Left ventricle myocardium superior (tissue), 1 donor: ENCODE measurements at regions not wholly inside any gene's neighbourhood (a gene's known extent, or its start where the extent isn't known, plus 50 kb on each side); places are given as distances from the start of the nearest gene placed in this dataset.
"Not testable (repeated sequence)": the region's sequence is repeated elsewhere in the genome, so short reads cannot be mapped to it uniquely, and the experiment has no call there.

Source experiments
- ATAC-seq: fragments of 200-7000 bp; cut with Tn5 transposase; one replicate; pipeline ENCODE4 v1.9.1; 2020; ENCODE audit warnings: mild to moderate bottlenecking, moderate library complexity
- DNase-seq: peaks from one replicate; pipeline ENCODE4 v3.0.0-alpha.2; 2020
- intact Hi-C: fragments of 100-400 bp; cut with micrococcal nuclease; formaldehyde crosslinking; loops from one replicate; pipeline ENCODE4 v1.11.0; 2022
- donor health status: DM: no; HTN: yes; CAD: no; lungs with severe emphysema.

DNA sequence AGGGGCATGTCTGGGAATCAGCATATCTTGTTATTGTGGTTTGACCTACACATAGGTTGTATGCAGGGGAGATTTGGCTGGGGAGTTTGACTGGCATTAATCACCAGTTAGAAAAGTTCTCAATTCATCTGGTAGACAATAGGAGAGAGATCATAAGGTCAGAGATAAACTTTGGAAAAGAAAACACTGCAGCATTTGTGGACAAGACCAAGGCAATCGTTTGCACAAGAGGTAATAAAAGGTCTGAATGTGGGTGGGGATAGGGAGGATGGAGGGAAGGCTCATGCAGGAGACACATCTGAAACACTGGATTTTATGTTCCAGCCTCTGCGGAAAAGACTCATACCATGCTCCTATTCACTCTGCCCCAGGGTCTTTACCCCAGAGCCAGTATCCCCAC, 136.9 kb downstream of the MAIP1 start:
- ATAC-seq, result no peak
- no peak for DNase-seq
- intact Hi-C loops, result no loop called here

DNA sequence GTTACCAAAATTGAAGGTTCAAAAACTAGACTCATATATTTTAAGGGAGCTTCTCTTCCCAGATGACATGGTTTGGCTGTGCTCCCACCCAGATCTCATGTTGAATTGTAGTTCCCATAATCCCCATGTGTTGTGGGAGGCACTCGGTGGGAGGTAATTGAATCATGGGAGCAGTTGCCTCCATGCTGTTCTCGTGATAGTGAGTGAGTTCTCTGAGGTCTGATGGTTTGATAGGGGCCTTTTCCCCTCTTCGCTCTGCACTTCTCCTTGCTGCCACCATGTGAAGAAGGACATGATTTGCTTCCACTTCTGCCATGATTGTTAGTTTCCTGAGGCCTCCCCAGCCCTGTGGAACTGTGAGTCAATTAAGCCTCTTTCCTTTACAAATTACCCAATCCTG, 140.1 kb downstream of the MAIP1 start:
- ATAC-seq, result no peak

DNA sequence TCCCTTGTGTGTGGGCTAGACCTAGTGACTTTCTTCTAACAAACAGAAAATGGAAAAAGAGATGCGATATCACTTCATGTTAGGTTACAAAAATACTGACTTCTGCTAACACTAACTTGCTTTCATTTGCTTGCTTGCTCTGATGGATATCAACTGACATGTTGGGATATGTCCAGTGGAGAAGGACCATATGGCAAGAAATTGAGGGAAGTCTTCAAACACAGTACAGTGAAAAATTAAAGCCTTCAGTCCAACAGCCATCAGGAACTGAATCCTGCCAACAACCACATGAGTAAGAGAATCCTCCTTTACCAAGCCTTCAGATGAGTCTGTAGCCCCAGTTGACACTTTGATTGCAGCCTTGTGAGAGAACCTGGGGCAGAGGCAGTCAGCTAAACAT, 143.9 kb downstream of the MAIP1 start:
- DNase-seq, result no peak
- intact Hi-C loops, result no loop called here
- no peak for ATAC-seq

More for the DNA sequence above, 140.1 kb downstream of the MAIP1 start:
- DNase-seq, result no peak
- intact Hi-C loops, result no loop called here

DNA sequence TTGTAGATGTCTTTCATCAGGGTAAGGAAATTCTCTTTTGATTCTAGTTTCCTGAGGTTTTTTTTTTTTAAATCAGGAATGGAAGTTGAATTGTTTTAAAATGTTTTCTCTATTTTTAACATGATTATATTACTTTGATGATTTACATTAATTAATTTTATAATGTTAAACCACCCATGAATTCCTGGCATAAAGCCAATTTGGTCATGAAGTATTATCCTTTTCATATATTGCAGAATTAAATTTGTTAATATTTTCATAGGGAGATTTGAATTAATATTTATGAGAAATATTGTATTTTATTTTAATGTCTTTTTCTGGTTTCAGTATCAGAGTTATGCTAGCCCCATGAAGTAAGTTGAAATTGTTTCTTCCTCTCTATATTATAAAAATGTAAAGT, 144.6 kb downstream of the MAIP1 start:
- no peak for ATAC-seq
- DNase-seq, result no peak
- intact Hi-C loops, result no loop called here

GRCh38 chr2:200101922-200102321, 146.5 kb downstream of the MAIP1 start:
- DNase-seq (no peak), ATAC-seq (no peak)
- intact Hi-C loops, result no loop called here

DNA sequence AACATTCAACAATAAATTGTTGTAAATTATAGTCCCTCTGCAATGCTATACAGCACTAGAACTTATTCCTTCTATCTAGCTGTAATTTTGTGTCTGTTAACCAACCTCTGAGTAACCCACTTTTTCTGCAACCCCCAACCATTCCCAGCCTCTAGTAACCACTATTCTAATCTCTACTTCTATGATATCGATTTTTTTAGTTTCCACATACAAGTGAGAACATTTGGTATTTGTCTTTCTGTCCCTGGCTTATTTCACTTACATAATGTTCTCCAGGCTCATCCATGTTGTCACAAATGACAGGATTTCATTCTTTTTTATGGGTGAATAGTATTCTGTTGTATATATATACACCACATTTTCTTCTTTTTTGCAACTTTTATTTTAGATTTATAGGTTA, 147.6 kb downstream of the MAIP1 start:
- no peak for DNase-seq
- ATAC-seq, result no peak
- intact Hi-C loops, result no loop called here

GRCh38 chr2:200104015-200104414, 148.6 kb downstream of the MAIP1 start:
- DNase-seq (no peak), ATAC-seq (no peak)
- intact Hi-C loops, result no loop called here

DNA sequence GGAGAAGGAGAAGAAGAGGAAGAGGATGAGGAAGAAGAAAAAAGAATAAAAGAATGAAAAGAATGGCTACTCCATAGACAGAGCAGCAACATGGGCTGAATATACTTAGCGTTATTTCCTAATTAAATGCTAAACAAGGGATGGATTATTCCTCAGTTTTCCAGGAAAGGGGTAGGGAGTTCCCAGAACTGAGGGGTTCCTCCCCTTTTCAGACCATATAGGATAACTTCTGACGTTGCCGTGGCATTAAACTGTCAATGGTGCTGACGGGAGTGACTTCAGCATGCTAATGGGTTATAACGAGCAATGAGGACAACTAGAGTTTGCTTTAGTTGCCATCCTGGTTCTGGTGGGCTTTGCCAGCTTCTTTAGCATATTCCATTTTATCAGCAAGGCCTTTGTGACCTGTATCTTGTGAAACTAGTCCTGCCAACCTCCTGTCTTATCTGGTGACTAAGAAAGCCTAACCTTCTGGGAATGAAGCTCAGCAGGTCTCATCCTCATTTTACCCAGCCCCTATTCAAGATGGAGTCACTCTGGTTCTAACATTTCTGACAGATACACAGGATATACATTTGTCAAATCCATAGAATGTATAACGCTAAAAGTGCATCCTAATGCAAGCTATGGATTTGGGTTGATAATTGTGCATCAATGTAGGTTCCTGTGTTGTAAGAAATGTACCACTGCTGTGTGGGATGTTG, 152.3 kb downstream of the MAIP1 start:
- DNase-seq (no peak), ATAC-seq (no peak)
- intact Hi-C loops, result no loop called here

DNA sequence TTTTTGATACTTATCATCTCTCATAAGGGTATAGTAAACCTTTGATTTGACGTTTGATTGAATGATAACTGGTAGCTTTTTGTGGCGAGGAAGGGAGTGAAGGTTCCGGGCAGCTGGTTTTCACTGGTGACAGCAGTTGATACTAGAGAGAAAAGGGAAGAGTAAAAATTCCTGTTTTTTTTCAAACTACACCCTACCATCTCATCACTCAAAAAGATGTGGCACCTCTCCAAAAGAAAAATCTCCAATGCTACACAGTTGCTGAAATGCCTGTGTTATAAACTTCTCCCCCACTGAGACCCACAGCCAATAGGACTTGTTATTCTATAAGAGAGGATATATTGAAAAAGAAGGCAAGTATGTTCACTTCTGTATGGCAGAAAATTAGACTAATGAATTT, 154.0 kb downstream of the MAIP1 start:
- ATAC-seq, result no peak
- intact Hi-C loops, result no loop called here
- no peak for DNase-seq

GRCh38 chr2:200110381-200110780, 155.0 kb downstream of the MAIP1 start:
- ATAC-seq, result no peak
- no peak for DNase-seq
- intact Hi-C loops, result no loop called here

- ATAC-seq, DNase-seq, intact Hi-C loops: not testable (repeated sequence)
These were observed 157.8 kb downstream of the MAIP1 start for GRCh38 chr2:200113016-200113799.

GRCh38 chr2:200119236-200119635, 163.9 kb downstream of the MAIP1 start:
- intact Hi-C loops, result no loop called here
- no peak for DNase-seq
- no peak for ATAC-seq

DNA sequence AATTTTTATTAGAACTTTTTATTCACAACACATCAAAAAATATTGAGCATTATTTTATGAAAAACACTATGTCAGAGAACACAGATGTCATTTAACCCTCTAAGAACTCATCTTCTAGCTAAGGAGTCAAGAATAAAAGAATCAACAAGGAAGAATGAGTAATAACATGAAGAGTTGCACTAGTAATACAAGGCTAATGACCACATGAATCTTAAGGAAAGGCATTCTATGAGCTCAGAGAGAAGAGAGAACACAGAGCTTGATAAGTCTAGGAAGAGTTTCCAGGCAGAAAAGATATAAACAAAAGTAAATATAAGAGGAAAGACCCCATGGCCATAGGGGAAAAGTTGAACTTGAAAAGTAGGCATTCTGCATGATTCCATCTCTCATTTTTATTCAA, 166.5 kb downstream of the MAIP1 start:
- DNase-seq (no peak), ATAC-seq (no peak)
- intact Hi-C loops, result no loop called here

- no peak for ATAC-seq
- intact Hi-C loops, result no loop called here
- no peak for DNase-seq
These were observed 167.3 kb downstream of the MAIP1 start for GRCh38 chr2:200122683-200123082.

GRCh38 chr2:200124665-200125368, 169.4 kb downstream of the MAIP1 start:
- intact Hi-C loops, ATAC-seq, DNase-seq: not testable (repeated sequence)

- no peak for ATAC-seq
- intact Hi-C loops, result no loop called here
- DNase-seq, result no peak
These were observed 170.3 kb downstream of the MAIP1 start for GRCh38 chr2:200125444-200126284.

DNA sequence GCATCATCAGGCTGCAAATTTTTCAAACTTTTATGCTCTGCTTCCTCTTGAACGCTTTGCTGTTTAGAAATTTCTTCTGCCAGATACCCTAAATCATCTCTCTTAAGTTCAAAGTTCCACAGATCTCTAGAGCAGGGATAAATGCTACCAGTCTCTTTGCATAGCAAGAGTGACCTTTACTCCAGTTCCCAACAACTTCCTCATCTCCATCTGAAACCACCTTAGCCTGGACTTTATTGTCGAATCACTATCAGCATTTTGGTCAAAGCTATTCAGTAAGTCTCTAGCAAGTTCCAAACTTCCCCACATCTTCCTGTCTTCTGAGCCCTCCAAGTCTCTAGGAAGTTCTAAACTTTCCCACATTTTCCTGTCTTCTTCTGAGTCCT, 170.9 kb downstream of the MAIP1 start:
- intact Hi-C loops, ATAC-seq, DNase-seq: not testable (repeated sequence)

GRCh38 chr2:200126680-200127079, 171.3 kb downstream of the MAIP1 start:
- ATAC-seq, DNase-seq, intact Hi-C loops: not testable (repeated sequence)

- intact Hi-C loops, result no loop called here
- ATAC-seq (no peak), DNase-seq (no peak)
These were observed 172.5 kb downstream of the MAIP1 start for GRCh38 chr2:200127848-200128247.
